ENCODE measurements at regions not wholly inside any gene's neighbourhood (a gene's known extent, or its start where the extent isn't known, plus 50 kb on each side); places are given as distances from the start of the nearest gene placed in this dataset.

GRCh38 chr2:19456705-19457309 lies 98.4 kb upstream of the OSR1 start:
- BruUV-seq (replicated peaks): no TSS peak
- Histone ChIP-seq H3K4me3 (ENCODE audit: low read length) (no peak overlapping the region), H3K79me2 (ENCODE audit: low read length) (no peaks in the 10 kb centered on the region), H3K36me3 (ENCODE audit: low read depth, low read length) (no peaks in the 10 kb centered on the region), H3K27ac (ENCODE audit: low read length) (no peak overlapping the region), H3K4me2 (ENCODE audit: low read length) (no peak overlapping the region), H3K27me3 (ENCODE audit: low read length) (no peaks in the 10 kb centered on the region), H3K9me2 (replicated peaks; ENCODE audit: low read length) (no peaks in the 10 kb centered on the region), H3K9ac (ENCODE audit: low read length) (no peak overlapping the region), H2AFZ (ENCODE audit: low read length) (no peak overlapping the region), H3F3A (ENCODE audit: low read length, unreplicated experiment) (no peaks in the 10 kb centered on the region), H3K4me1 (ENCODE audit: insufficient read depth, low read length) (0 out of 2 replicates have a peak, but pooled peaks cover 4% of the 10 kb centered on the region), H3K9me3 (ENCODE audit: low read length) (no peaks in the 10 kb centered on the region), H4K20me1 (ENCODE audit: low read length) (no peaks in the 10 kb centered on the region)
- DNase-seq: no peak
- CTCF ChIA-PET: no interaction called here
- TF ChIP-seq EZH2 (IDR thresholded peaks at IDR 0.05; ENCODE audit: low read length, unreplicated experiment) (no peak), CTCF (conservative IDR thresholded peaks at IDR 0.05; ENCODE audit: low read depth, low read length) (no peak), EZH2phosphoT487 (IDR thresholded peaks at IDR 0.05; ENCODE audit: borderline replicate concordance, low read length) (no peak)
- intact Hi-C loops (cut with micrococcal nuclease): no loop called here
- POLR2A ChIA-PET (ENCODE audit: unreplicated experiment): no interaction called here
- no peak for ATAC-seq

GRCh38 chr2:19454125-19454524 lies 95.7 kb upstream of the OSR1 start:
- Histone ChIP-seq H3K27me3 (ENCODE audit: low read length) (no peaks in the 10 kb centered on the region), H3K9me2 (replicated peaks; ENCODE audit: low read length) (0 out of 2 replicates have a peak, but pooled peaks cover 2% of the 10 kb centered on the region), H3K4me2 (ENCODE audit: low read length) (no peak overlapping the region), H3K9ac (ENCODE audit: low read length) (no peak overlapping the region), H3K79me2 (ENCODE audit: low read length) (no peaks in the 10 kb centered on the region), H3K4me3 (ENCODE audit: low read length) (no peak overlapping the region), H4K20me1 (ENCODE audit: low read length) (no peaks in the 10 kb centered on the region), H3K36me3 (ENCODE audit: low read depth, low read length) (no peaks in the 10 kb centered on the region), H3K27ac (ENCODE audit: low read length) (no peak overlapping the region), H3K4me1 (ENCODE audit: insufficient read depth, low read length) (0 out of 2 replicates have a peak, but pooled peaks cover 4% of the 10 kb centered on the region), H2AFZ (ENCODE audit: low read length) (no peak overlapping the region), H3K9me3 (ENCODE audit: low read length) (no peaks in the 10 kb centered on the region), H3F3A (ENCODE audit: low read length, unreplicated experiment) (no peaks in the 10 kb centered on the region)
- ChIA-PET CTCF (no interaction called here), POLR2A (ENCODE audit: unreplicated experiment) (no interaction called here)
- intact Hi-C loops (cut with micrococcal nuclease): no loop called here
- DNase-seq (no peak), ATAC-seq (no peak)
- TF ChIP-seq EZH2phosphoT487 (IDR thresholded peaks at IDR 0.05; ENCODE audit: borderline replicate concordance, low read length) (no peak), CTCF (conservative IDR thresholded peaks at IDR 0.05; ENCODE audit: low read depth, low read length) (no peak), EZH2 (IDR thresholded peaks at IDR 0.05; ENCODE audit: low read length, unreplicated experiment) (no peak)
- no TSS peak for BruUV-seq (replicated peaks)

GRCh38 chr2:19442731-19443130 lies 84.3 kb upstream of the OSR1 start:
- no peak overlapping the region for H3K9ac ChIP-seq (ENCODE audit: low read length)
- no peak overlapping the region for H2AFZ ChIP-seq (ENCODE audit: low read length)
- H3K36me3 ChIP-seq (ENCODE audit: low read depth, low read length): no peaks in the 10 kb centered on the region
- no peak overlapping the region for H3K4me3 ChIP-seq (ENCODE audit: low read length)
- H4K20me1 ChIP-seq (ENCODE audit: low read length): no peaks in the 10 kb centered on the region
- H3K4me2 ChIP-seq (ENCODE audit: low read length): no peak overlapping the region
- H3K79me2 ChIP-seq (ENCODE audit: low read length): no peaks in the 10 kb centered on the region
- no peak overlapping the region for H3K27ac ChIP-seq (ENCODE audit: low read length)
- intact Hi-C loops (cut with micrococcal nuclease): no loop called here
- H3K9me2 ChIP-seq (replicated peaks; ENCODE audit: low read length): no peaks in the 10 kb centered on the region
- H3K27me3 ChIP-seq (ENCODE audit: low read length): no peaks in the 10 kb centered on the region
- no peaks in the 10 kb centered on the region for H3K4me1 ChIP-seq (ENCODE audit: insufficient read depth, low read length)
- ATAC-seq: no peak
- no TSS peak for BruUV-seq (replicated peaks)
- ChIA-PET POLR2A (ENCODE audit: unreplicated experiment) (no interaction called here), CTCF (no interaction called here)
- DNase-seq: no peak
- no peaks in the 10 kb centered on the region; the same call in 1 of the 2 replicates for H3K9me3 ChIP-seq (ENCODE audit: low read length)
- no peaks in the 10 kb centered on the region for H3F3A ChIP-seq (ENCODE audit: low read length, unreplicated experiment)
- TF ChIP-seq EZH2phosphoT487 (IDR thresholded peaks at IDR 0.05; ENCODE audit: borderline replicate concordance, low read length) (no peak), EZH2 (IDR thresholded peaks at IDR 0.05; ENCODE audit: low read length, unreplicated experiment) (no peak), CTCF (conservative IDR thresholded peaks at IDR 0.05; ENCODE audit: low read depth, low read length) (no peak)

All from PC-3 (cell line).